Endothelial cell of umbilical vein (primary cell): ENCODE measurements at regions not wholly inside any gene's neighbourhood (a gene's known extent, or its start where the extent isn't known, plus 50 kb on each side); places are given as distances from the start of the nearest gene placed in this dataset.

Experiments used
- CTCF ChIP-seq, 2 donors: IDR thresholded peaks; 1 replicate in 1 of 2; 2 replicates in 1 of 2; pipeline ENCODE4 v1.5.1; 2011; ENCODE audit warnings: low read length in 2 of 2, mild to moderate bottlenecking in 2 of 2, moderate library complexity in 2 of 2, control low read depth in 1 of 2, inconsistent platforms in 1 of 2, low read depth in 1 of 2; ENCODE audit not compliant: insufficient read depth in 1 of 2; ENCODE audit errors: extremely low read depth in 1 of 2
- EZH2 ChIP-seq: IDR thresholded peaks from 2 replicates; pipeline ENCODE4 v1.6.1; 2012; ENCODE audit warnings: borderline replicate concordance, low read depth, mild to moderate bottlenecking, moderate library complexity, low read length, inconsistent platforms; ENCODE audit not compliant: severe bottlenecking
- FOS ChIP-seq: IDR thresholded peaks from 2 replicates; pipeline ENCODE4 v1.6.1; 2011; ENCODE audit warnings: mild to moderate bottlenecking, low read length, moderate library complexity, borderline replicate concordance; ENCODE audit not compliant: insufficient read depth
- GATA2 ChIP-seq: IDR thresholded peaks from 2 replicates; pipeline ENCODE4 v1.7.0; 2011; ENCODE audit warnings: low read depth, mild to moderate bottlenecking, moderate library complexity, mixed read lengths, low read length; ENCODE audit not compliant: insufficient read length, insufficient read depth
- MYC ChIP-seq: IDR thresholded peaks from one replicate; pipeline ENCODE4 v1.6.1; 2011; ENCODE audit warnings: mild to moderate bottlenecking, low read depth, low read length
- POLR2A ChIP-seq: IDR thresholded peaks from 2 replicates; pipeline ENCODE4 v1.6.1; 2012; ENCODE audit warnings: low read depth, mild to moderate bottlenecking, control low read depth, low read length
- POLR2AphosphoS5 ChIP-seq: IDR thresholded peaks from 2 replicates; pipeline ENCODE4 v1.6.1; 2012; ENCODE audit warnings: low read depth, mild to moderate bottlenecking, control low read depth, low read length, moderate library complexity; ENCODE audit not compliant: insufficient read depth

GRCh38 chr11:32196137-32196536 lies 105.3 kb downstream of the RCN1 start:
- TF ChIP-seq CTCF (IDR thresholded peaks at IDR 0.05; ENCODE audit: extremely low read depth in 1 of 2, insufficient read depth in 1 of 2, low read depth in 1 of 2, low read length in 2 of 2) (no peak), FOS (no peak), EZH2 (no peak), POLR2AphosphoS5 (no peak), MYC (no peak), GATA2 (no peak), POLR2A (no peak)
